ENCODE measurements at regions not wholly inside any gene's neighbourhood (a gene's known extent, or its start where the extent isn't known, plus 50 kb on each side); places are given as distances from the start of the nearest gene placed in this dataset.

DNA sequence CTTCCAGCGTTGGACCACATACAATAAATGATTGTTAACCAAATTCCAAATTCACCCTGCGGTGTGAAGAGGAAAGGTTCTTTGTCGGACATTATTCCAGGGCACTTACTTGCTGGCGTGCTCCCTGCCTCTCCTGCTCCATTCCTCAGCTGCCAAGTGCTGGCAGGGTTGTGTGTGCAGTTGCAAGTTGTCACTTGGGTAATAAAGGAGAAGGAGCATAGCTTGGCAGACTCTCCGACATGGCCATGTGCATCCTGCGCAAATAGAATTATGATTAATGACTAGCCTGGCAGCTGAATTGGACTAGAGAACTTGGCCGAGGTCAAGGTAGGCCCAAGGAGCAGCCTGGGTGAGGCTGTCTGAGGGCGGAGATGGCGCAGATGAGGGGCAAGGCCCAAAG lies 92.3 kb upstream of the ELMO1 start:
- TF ChIP-seq, protein P1, sequence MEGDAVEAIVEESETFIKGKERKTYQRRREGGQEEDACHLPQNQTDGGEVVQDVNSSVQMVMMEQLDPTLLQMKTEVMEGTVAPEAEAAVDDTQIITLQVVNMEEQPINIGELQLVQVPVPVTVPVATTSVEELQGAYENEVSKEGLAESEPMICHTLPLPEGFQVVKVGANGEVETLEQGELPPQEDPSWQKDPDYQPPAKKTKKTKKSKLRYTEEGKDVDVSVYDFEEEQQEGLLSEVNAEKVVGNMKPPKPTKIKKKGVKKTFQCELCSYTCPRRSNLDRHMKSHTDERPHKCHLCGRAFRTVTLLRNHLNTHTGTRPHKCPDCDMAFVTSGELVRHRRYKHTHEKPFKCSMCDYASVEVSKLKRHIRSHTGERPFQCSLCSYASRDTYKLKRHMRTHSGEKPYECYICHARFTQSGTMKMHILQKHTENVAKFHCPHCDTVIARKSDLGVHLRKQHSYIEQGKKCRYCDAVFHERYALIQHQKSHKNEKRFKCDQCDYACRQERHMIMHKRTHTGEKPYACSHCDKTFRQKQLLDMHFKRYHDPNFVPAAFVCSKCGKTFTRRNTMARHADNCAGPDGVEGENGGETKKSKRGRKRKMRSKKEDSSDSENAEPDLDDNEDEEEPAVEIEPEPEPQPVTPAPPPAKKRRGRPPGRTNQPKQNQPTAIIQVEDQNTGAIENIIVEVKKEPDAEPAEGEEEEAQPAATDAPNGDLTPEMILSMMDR (IDR thresholded peaks at IDR 0.05), result no peak
- TF ChIP-seq EZH2 (IDR thresholded peaks at IDR 0.05) (no peak), EZH2phosphoT487 (IDR thresholded peaks at IDR 0.05) (no peak)

All from neural progenitor cell (in vitro differentiated cells).